GM19023 (cell line): ENCODE measurements at regions not wholly inside any gene's neighbourhood (a gene's known extent, or its start where the extent isn't known, plus 50 kb on each side); places are given as distances from the start of the nearest gene placed in this dataset.

Source experiments
- ATAC-seq: cut with Tn5 transposase; IDR thresholded peaks from one replicate; pipeline ENCODE4 v1.9.1; 2021; ENCODE audit warnings: mild to moderate bottlenecking, moderate library complexity; ENCODE audit not compliant: unreplicated experiment

GRCh38 chr6:51369485-51369884 is 550.8 kb downstream of the TFAP2B start:
- ATAC-seq: no peak

- ATAC-seq: no peak
Measured at GRCh38 chr6:51382847-51383246, 564.2 kb downstream of the TFAP2B start.

- no peak for ATAC-seq
Measured at GRCh38 chr6:51384736-51385135, 566.1 kb downstream of the TFAP2B start.

GRCh38 chr6:51386347-51386836 is 567.7 kb downstream of the TFAP2B start:
- ATAC-seq: no peak

GRCh38 chr6:51387907-51388306 is 569.2 kb downstream of the TFAP2B start:
- ATAC-seq: no peak

GRCh38 chr6:51394061-51394460 is 575.4 kb downstream of the TFAP2B start:
- ATAC-seq: no peak

- no peak for ATAC-seq
Measured at GRCh38 chr6:51396583-51396982, 577.9 kb downstream of the TFAP2B start.

GRCh38 chr6:51398064-51398705 is 579.5 kb downstream of the TFAP2B start:
- peak; percentile 64 for ATAC-seq

- peak; percentile 27 for ATAC-seq
Measured at GRCh38 chr6:51398793-51399192, 580.1 kb downstream of the TFAP2B start.

GRCh38 chr6:51410453-51410852 is 591.8 kb downstream of the TFAP2B start:
- no peak for ATAC-seq

GRCh38 chr6:51411496-51412125 is 592.9 kb downstream of the TFAP2B start:
- no peak for ATAC-seq

- ATAC-seq: no peak
Measured at GRCh38 chr6:51414361-51414760, 595.7 kb downstream of the TFAP2B start.

GRCh38 chr6:51415501-51415900 is 596.8 kb downstream of the TFAP2B start:
- ATAC-seq: no peak

GRCh38 chr6:51429017-51429712 is 610.5 kb downstream of the TFAP2B start:
- no peak for ATAC-seq

GRCh38 chr6:51430589-51430988 is 611.9 kb downstream of the TFAP2B start:
- ATAC-seq: no peak

- ATAC-seq: no peak
Measured at GRCh38 chr6:51432481-51432880, 613.8 kb downstream of the TFAP2B start.

GRCh38 chr6:51450248-51450957 is 631.7 kb downstream of the TFAP2B start:
- no peak for ATAC-seq

- no peak for ATAC-seq
Measured at GRCh38 chr6:51450958-51451357, 632.3 kb downstream of the TFAP2B start.

GRCh38 chr6:51456282-51456681 is 631.1 kb downstream of the PKHD1 start:
- ATAC-seq: no peak

GRCh38 chr6:51459958-51460357 is 627.5 kb downstream of the PKHD1 start:
- ATAC-seq: peak; percentile 93

GRCh38 chr6:51462896-51463295 is 624.5 kb downstream of the PKHD1 start:
- ATAC-seq: no peak
